Keratinocyte (primary cell): ENCODE measurements at regions not wholly inside any gene's neighbourhood (a gene's known extent, or its start where the extent isn't known, plus 50 kb on each side); places are given as distances from the start of the nearest gene placed in this dataset.

ENCODE experiments used
- DNase-seq: peaks from one replicate; pipeline ENCODE4 v3.0.0-alpha.2; 2011; ENCODE audit warnings: low read depth, missing footprints, low spot score
- FAIRE-seq: peaks from 2 replicates; lab custom pipeline; 2011; peaks lifted over from hg19 to GRCh38; lab: Jason Lieb, UNC
- H2AFZ ChIP-seq: 2 replicates; pipeline ENCODE4 v1.6.0; 2012; ENCODE audit warnings: low read length, control low read depth, inconsistent platforms; ENCODE audit not compliant: control insufficient read depth
- H3K27ac ChIP-seq: 2 replicates; pipeline ENCODE4 v1.5.1; 2011; ENCODE audit warnings: low read length; ENCODE audit not compliant: control insufficient read depth, insufficient read depth
- H3K27me3 ChIP-seq: 3 replicates; pipeline ENCODE4 v1.6.0; 2011; ENCODE audit warnings: low read length; ENCODE audit not compliant: control insufficient read depth, insufficient read depth; ENCODE audit errors: extremely low read depth
- H3K36me3 ChIP-seq, 2 experiments: 2 replicates in 1 of 2; 3 replicates in 1 of 2; pipeline ENCODE4 v1.5.1; 2011; ENCODE audit warnings: low read length in 2 of 2, mild to moderate bottlenecking in 1 of 2; ENCODE audit not compliant: control insufficient read depth in 2 of 2, insufficient read depth in 2 of 2; ENCODE audit errors: extremely low read depth in 1 of 2
- H3K4me1 ChIP-seq: 3 replicates; pipeline ENCODE4 v1.5.1; 2011; ENCODE audit warnings: low read length; ENCODE audit not compliant: control insufficient read depth, insufficient read depth; ENCODE audit errors: extremely low read depth
- H3K4me2 ChIP-seq: 3 replicates; pipeline ENCODE4 v1.6.0; 2011; ENCODE audit warnings: low read depth, low read length; ENCODE audit not compliant: control insufficient read depth, insufficient read depth; ENCODE audit errors: extremely low read depth
- H3K4me3 ChIP-seq, 3 experiments: fragments of 200-600 bp in 1 of 3; sonication (generic) in 1 of 3; 2 replicates in 2 of 3; 3 replicates in 1 of 3; pipeline ENCODE4 v1.5.1; 2011 to 2016; ENCODE audit warnings: low read length in 3 of 3, mild to moderate bottlenecking in 3 of 3, control low read depth in 2 of 3, inconsistent platforms in 1 of 3, low read depth in 1 of 3, mixed read lengths in 1 of 3, mixed run types in 1 of 3, moderate library complexity in 1 of 3; ENCODE audit not compliant: control insufficient read depth in 2 of 3, insufficient read depth in 2 of 3; ENCODE audit errors: extremely low read depth in 1 of 3
- H3K79me2 ChIP-seq: 2 replicates; pipeline ENCODE4 v1.6.0; 2012; ENCODE audit warnings: low read length; ENCODE audit not compliant: control insufficient read depth, insufficient read depth
- H3K9ac ChIP-seq: 3 replicates; pipeline ENCODE4 v1.6.0; 2011; ENCODE audit warnings: low read length; ENCODE audit not compliant: control insufficient read depth, insufficient read depth; ENCODE audit errors: extremely low read depth
- H3K9me1 ChIP-seq: 3 replicates; pipeline ENCODE4 v1.6.0; 2011; ENCODE audit warnings: low read length; ENCODE audit not compliant: control insufficient read depth, insufficient read depth; ENCODE audit errors: extremely low read depth
- H3K9me3 ChIP-seq: 2 replicates; pipeline ENCODE4 v1.5.1; 2012; ENCODE audit warnings: low read depth, low read length; ENCODE audit not compliant: control insufficient read depth
- H4K20me1 ChIP-seq: 3 replicates; pipeline ENCODE4 v1.6.0; 2011; ENCODE audit warnings: low read length; ENCODE audit not compliant: control insufficient read depth, insufficient read depth; ENCODE audit errors: extremely low read depth
- EZH2 ChIP-seq: IDR thresholded peaks from one replicate; pipeline ENCODE4 v1.6.1; 2012; ENCODE audit warnings: inconsistent platforms, mild to moderate bottlenecking, low read length, moderate library complexity
- dilution Hi-C: fragments of 300-500 bp; cut with MboI; formaldehyde crosslinking; loops from one replicate; pipeline ENCODE4 v1.7.0; 2020; ENCODE audit warnings: low sequenced_read_pairs; ENCODE audit not compliant: extremely low pct_ligation_motif_present
- TF ChIP-seq, protein P1 (sequence below), 3 experiments: IDR thresholded peaks in 1 of 3; conservative IDR thresholded peaks in 1 of 3; optimal IDR thresholded peaks in 1 of 3; 2 replicates in 2 of 3; 3 replicates in 1 of 3; pipeline versions ENCODE3 to v1.5.1; 2011; ENCODE audit warnings: low read length in 3 of 3, mild to moderate bottlenecking in 3 of 3, moderate library complexity in 2 of 3, control low read depth in 1 of 3, inconsistent platforms in 1 of 3; ENCODE audit not compliant: insufficient read depth in 2 of 3; ENCODE audit errors: extremely low read depth in 1 of 3

DNA sequence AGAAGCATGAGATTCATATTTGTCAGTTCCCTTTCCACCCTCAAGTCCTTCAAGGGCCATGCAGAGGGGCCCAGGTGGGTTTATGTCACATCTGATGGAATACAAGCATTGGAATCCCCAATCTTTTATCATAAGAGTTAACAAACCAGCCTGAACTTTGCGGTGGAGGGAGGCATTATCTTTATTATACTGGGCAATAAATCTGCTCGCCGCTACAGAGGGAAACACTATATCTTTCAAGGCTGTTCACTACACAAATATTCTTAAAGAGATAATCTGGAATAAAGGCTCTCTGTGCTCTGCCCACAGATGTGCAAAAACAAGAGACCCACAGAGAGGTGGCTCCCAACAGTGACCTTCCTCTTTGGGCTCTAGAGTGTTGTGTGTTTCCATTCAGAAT is 153.6 kb upstream of the PLEKHA5 start:
- Histone ChIP-seq H3K9me1 (no peaks in the 10 kb centered on the region), H3K4me2 (no peak overlapping the region), H3K79me2 (no peaks in the 10 kb centered on the region), H2AFZ (no peak overlapping the region), H3K4me1 (no peaks in the 10 kb centered on the region), H3K27ac (no peak overlapping the region), H3K9ac (no peak overlapping the region), H4K20me1 (no peaks in the 10 kb centered on the region), H3K36me3 (no peaks in the 10 kb centered on the region), H3K27me3 (no peaks in the 10 kb centered on the region), H3K9me3 (no peaks in the 10 kb centered on the region), H3K4me3 (no peak overlapping the region)
- dilution Hi-C loops = no loop called here
- TF ChIP-seq, protein P1, sequence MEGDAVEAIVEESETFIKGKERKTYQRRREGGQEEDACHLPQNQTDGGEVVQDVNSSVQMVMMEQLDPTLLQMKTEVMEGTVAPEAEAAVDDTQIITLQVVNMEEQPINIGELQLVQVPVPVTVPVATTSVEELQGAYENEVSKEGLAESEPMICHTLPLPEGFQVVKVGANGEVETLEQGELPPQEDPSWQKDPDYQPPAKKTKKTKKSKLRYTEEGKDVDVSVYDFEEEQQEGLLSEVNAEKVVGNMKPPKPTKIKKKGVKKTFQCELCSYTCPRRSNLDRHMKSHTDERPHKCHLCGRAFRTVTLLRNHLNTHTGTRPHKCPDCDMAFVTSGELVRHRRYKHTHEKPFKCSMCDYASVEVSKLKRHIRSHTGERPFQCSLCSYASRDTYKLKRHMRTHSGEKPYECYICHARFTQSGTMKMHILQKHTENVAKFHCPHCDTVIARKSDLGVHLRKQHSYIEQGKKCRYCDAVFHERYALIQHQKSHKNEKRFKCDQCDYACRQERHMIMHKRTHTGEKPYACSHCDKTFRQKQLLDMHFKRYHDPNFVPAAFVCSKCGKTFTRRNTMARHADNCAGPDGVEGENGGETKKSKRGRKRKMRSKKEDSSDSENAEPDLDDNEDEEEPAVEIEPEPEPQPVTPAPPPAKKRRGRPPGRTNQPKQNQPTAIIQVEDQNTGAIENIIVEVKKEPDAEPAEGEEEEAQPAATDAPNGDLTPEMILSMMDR (optimal IDR thresholded peaks at IDR 0.05 in 1 of 3, IDR thresholded peaks at IDR 0.05 in 1 of 3, conservative IDR thresholded peaks at IDR 0.05 in 1 of 3; ENCODE audit: extremely low read depth in 1 of 3, insufficient read depth in 2 of 3, low read length in 3 of 3) = no peak
- TF ChIP-seq EZH2 = no peak
- DNase-seq = no peak
- FAIRE-seq = no peak

DNA sequence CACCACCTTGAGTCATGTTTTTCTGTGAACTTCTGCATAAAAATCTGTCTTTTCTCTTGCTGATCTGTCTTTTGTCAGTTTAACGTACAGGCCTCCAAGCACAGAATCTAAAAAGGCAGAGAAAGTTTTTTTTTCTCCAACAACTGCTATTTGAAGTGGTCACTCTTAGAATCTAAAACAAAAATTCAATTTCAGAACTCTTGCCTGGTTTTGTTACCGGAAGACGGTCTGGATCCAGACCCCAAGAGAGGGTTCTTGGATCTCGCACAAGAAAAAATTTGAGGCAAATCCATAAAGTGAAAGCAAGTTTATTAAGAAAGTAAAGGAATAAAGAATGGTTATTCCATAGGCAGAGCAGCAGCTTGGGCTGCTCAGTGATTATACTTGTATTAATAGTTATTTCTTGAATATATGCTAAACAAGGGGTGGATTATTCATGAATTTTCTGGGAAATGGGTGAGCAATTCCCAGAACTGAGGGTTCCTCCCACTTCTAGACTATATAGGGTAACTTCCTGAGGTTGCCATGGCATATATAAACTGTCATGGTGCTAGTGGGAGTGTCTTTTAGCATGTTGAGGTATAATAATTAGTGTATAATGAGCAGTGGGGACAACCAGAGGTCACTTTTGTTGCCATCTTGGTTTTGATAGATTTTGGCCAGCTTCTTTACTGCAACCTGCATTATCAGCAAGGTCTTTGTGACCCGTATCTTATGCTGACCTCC is 150.0 kb upstream of the PLEKHA5 start:
- Histone ChIP-seq H3K27ac (no peak overlapping the region), H3K36me3 (no peaks in the 10 kb centered on the region), H3K9me3 (no peaks in the 10 kb centered on the region), H3K4me3 (no peak overlapping the region), H2AFZ (no peak overlapping the region), H3K27me3 (no peaks in the 10 kb centered on the region), H3K4me2 (no peak overlapping the region), H3K79me2 (no peaks in the 10 kb centered on the region), H3K9me1 (no peaks in the 10 kb centered on the region), H3K4me1 (no peaks in the 10 kb centered on the region), H3K9ac (no peak overlapping the region), H4K20me1 (no peaks in the 10 kb centered on the region)
- DNase-seq = no peak
- dilution Hi-C loops = no loop called here
- no peak for TF ChIP-seq EZH2
- TF ChIP-seq, protein P1 (optimal IDR thresholded peaks at IDR 0.05 in 1 of 3, IDR thresholded peaks at IDR 0.05 in 1 of 3, conservative IDR thresholded peaks at IDR 0.05 in 1 of 3; ENCODE audit: extremely low read depth in 1 of 3, insufficient read depth in 2 of 3, low read length in 3 of 3) = no peak
- no peak for FAIRE-seq
